B cell (primary cell): ENCODE measurements at regions not wholly inside any gene's neighbourhood (a gene's known extent, or its start where the extent isn't known, plus 50 kb on each side); places are given as distances from the start of the nearest gene placed in this dataset.

Experiments used
- ATAC-seq: fragments of 200-7000 bp; cut with Tn5 transposase; one replicate; pipeline ENCODE4 v1.10.0; 2021; ENCODE audit warnings: low read depth, mild to moderate bottlenecking, moderate number of reproducible peaks, moderate library complexity
- CTCF ChIA-PET: fragments of 350-600 bp; sonication (Branson Sonifier 250); formaldehyde crosslinking; loops from one replicate; lab custom pipeline; 2021; ENCODE audit warnings: antibody characterized with exemption, inconsistent platforms; lab: Charles Lee
- POLR2A ChIA-PET: fragments of 350-600 bp; sonication (Branson Sonifier 250); formaldehyde crosslinking; loops from one replicate; lab custom pipeline; 2021; ENCODE audit warnings: antibody characterized with exemption; lab: Charles Lee
- DNase-seq: peaks from one replicate; pipeline ENCODE4 v3.0.0; 2013
- H2AFZ ChIP-seq: 2 replicates; pipeline ENCODE4 v1.6.1; 2012; ENCODE audit warnings: mild to moderate bottlenecking, low read depth, low read length; ENCODE audit not compliant: insufficient read depth, poor library complexity, severe bottlenecking
- H3K27ac ChIP-seq, 2 donors: 1 replicate in 1 of 2; 2 replicates in 1 of 2; pipeline ENCODE4 v1.5.1; 2012 to 2013; ENCODE audit warnings: low read length in 2 of 2, mild to moderate bottlenecking in 2 of 2, moderate library complexity in 1 of 2
- H3K27me3 ChIP-seq, 4 experiments: fragments of 200-600 bp in 1 of 4; sonication (generic) in 1 of 4; replicated peaks in 1 of 4; 1 replicate in 2 of 4; 2 replicates in 2 of 4; pipeline versions ENCODE4 v1.6.1 to v1.7.0; 2013 to 2016; ENCODE audit warnings: low read length in 3 of 4, mild to moderate bottlenecking in 2 of 4, mixed read lengths in 1 of 4, moderate library complexity in 1 of 4; ENCODE audit not compliant: insufficient read depth in 4 of 4, control insufficient read depth in 3 of 4; ENCODE audit errors: control extremely low read depth in 1 of 4
- H3K36me3 ChIP-seq, 2 experiments: replicated peaks in 1 of 2; 1 replicate in 1 of 2; 2 replicates in 1 of 2; pipeline versions ENCODE4 v1.6.1 to v1.7.1; 2013; ENCODE audit warnings: low read length in 1 of 2; ENCODE audit not compliant: insufficient read depth in 2 of 2, control insufficient read depth in 1 of 2; ENCODE audit errors: control extremely low read depth in 1 of 2, extremely low read depth in 1 of 2
- H3K4me1 ChIP-seq, 2 donors: fragments of 200-600 bp in 1 of 2; sonication (generic) in 1 of 2; 1 replicate in 1 of 2; 2 replicates in 1 of 2; pipeline versions ENCODE4 v1.5.1 to v1.6.1; 2013 to 2017; ENCODE audit warnings: low read length in 2 of 2; ENCODE audit not compliant: control insufficient read depth in 2 of 2, insufficient read depth in 2 of 2
- H3K4me2 ChIP-seq: replicated peaks from 2 replicates; pipeline ENCODE3; 2012; ENCODE audit warnings: mild to moderate bottlenecking, low read depth, low read length; ENCODE audit not compliant: poor library complexity, severe bottlenecking
- H3K4me3 ChIP-seq, 5 experiments: fragments of 200-600 bp in 1 of 5; sonication (generic) in 1 of 5; 1 replicate in 3 of 5; 2 replicates in 2 of 5; pipeline versions ENCODE4 v1.5.1 to v1.7.0; 2011 to 2016; ENCODE audit warnings: low read length in 4 of 5, mild to moderate bottlenecking in 4 of 5, low read depth in 2 of 5, control low read depth in 1 of 5, moderate library complexity in 1 of 5; ENCODE audit not compliant: insufficient read depth in 1 of 5; ENCODE audit errors: control extremely low read depth in 1 of 5, extremely low read depth in 1 of 5
- H3K79me2 ChIP-seq: fragments of 200-600 bp; sonication (generic); one replicate; pipeline ENCODE4 v1.6.0; 2016; ENCODE audit warnings: low read length; ENCODE audit not compliant: control insufficient read depth, insufficient read depth
- H3K9ac ChIP-seq: fragments of 200-600 bp; sonication (generic); 2 replicates; pipeline ENCODE4 v1.6.1; 2017; ENCODE audit warnings: mild to moderate bottlenecking, low read length, moderate library complexity
- H3K9me3 ChIP-seq, 3 donors: one replicate each; pipeline versions ENCODE4 v1.6.1 to v1.7.1; 2013; ENCODE audit warnings: low read length in 2 of 3; ENCODE audit not compliant: control insufficient read depth in 2 of 3, insufficient read depth in 1 of 3; ENCODE audit errors: control extremely low read depth in 1 of 3
- H4K20me1 ChIP-seq: 2 replicates; pipeline ENCODE4 v1.6.0; 2012; ENCODE audit warnings: mild to moderate bottlenecking, low read length; ENCODE audit not compliant: insufficient read depth, control insufficient read depth, poor library complexity, severe bottlenecking
- H3K27ac Mint-ChIP-seq: one replicate; pipeline ENCODE4 v1.8.0; 2021; ENCODE audit warnings: mixed read lengths
- H3K27me3 Mint-ChIP-seq: one replicate; pipeline ENCODE4 v1.8.0; 2021; ENCODE audit warnings: mixed read lengths
- H3K4me1 Mint-ChIP-seq: one replicate; pipeline ENCODE4 v1.8.0; 2021; ENCODE audit warnings: mixed read lengths
- H3K4me3 Mint-ChIP-seq: one replicate; pipeline ENCODE4 v1.8.0; 2021; ENCODE audit warnings: mixed read lengths
- H3K9me3 Mint-ChIP-seq: one replicate; pipeline ENCODE4 v1.8.0; 2022; ENCODE audit warnings: mixed read lengths; ENCODE audit not compliant: insufficient read depth
- EZH2 ChIP-seq: IDR thresholded peaks from 2 replicates; pipeline ENCODE4 v1.6.1; 2012; ENCODE audit warnings: borderline replicate concordance, low read depth, mild to moderate bottlenecking, moderate library complexity, low read length; ENCODE audit not compliant: insufficient read depth, poor library complexity, severe bottlenecking
- WGBS: methylation state at CpG from one replicate; pipeline ENCODE4 v1.1.5; 2013; ENCODE audit warnings: missing lambda C conversion rate; ENCODE audit not compliant: insufficient coverage; 5-methylcytosine and 5-hydroxymethylcytosine counted together
- intact Hi-C: fragments of 100-400 bp; cut with micrococcal nuclease; formaldehyde crosslinking; loops from one replicate; pipeline ENCODE4 v1.10.0; 2022
- TF ChIP-seq, protein P1 (sequence below): fragments of 200-600 bp; IDR thresholded peaks from one replicate; pipeline ENCODE4 v1.8.0; 2022; ENCODE audit warnings: antibody characterized with exemption, mild to moderate bottlenecking

GRCh38 chrX:68982476-68982875, 153.7 kb downstream of the EFNB1 start:
- Mint-ChIP-seq H3K9me3 (no peaks in the 10 kb centered on the region), H3K4me1 (no peaks in the 10 kb centered on the region), H3K27me3 (no peaks in the 10 kb centered on the region), H3K27ac (no peak overlapping the region), H3K4me3 (no peak overlapping the region)
- H3K9me3 ChIP-seq = no peaks in the 10 kb centered on the region
- TF ChIP-seq, protein P1, sequence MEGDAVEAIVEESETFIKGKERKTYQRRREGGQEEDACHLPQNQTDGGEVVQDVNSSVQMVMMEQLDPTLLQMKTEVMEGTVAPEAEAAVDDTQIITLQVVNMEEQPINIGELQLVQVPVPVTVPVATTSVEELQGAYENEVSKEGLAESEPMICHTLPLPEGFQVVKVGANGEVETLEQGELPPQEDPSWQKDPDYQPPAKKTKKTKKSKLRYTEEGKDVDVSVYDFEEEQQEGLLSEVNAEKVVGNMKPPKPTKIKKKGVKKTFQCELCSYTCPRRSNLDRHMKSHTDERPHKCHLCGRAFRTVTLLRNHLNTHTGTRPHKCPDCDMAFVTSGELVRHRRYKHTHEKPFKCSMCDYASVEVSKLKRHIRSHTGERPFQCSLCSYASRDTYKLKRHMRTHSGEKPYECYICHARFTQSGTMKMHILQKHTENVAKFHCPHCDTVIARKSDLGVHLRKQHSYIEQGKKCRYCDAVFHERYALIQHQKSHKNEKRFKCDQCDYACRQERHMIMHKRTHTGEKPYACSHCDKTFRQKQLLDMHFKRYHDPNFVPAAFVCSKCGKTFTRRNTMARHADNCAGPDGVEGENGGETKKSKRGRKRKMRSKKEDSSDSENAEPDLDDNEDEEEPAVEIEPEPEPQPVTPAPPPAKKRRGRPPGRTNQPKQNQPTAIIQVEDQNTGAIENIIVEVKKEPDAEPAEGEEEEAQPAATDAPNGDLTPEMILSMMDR = no peak
- TF ChIP-seq EZH2 = no peak
- DNase-seq (no peak), ATAC-seq (no peak)
- CTCF ChIA-PET = no interaction called here
- H3K4me3 ChIP-seq = no peak overlapping the region
- H3K27ac ChIP-seq = no peak overlapping the region
- no peaks in the 10 kb centered on the region for H3K4me1 ChIP-seq
- H3K27me3 ChIP-seq = no peaks in the 10 kb centered on the region
- POLR2A ChIA-PET = no interaction called here
- H3K9ac ChIP-seq = no peak overlapping the region
- intact Hi-C loops = no loop called here
- H2AFZ ChIP-seq = no peak overlapping the region
- WGBS = 100% methylated on average over 1 of the region's 5 CpGs
- no peaks in the 10 kb centered on the region for H3K36me3 ChIP-seq
- H4K20me1 ChIP-seq = no peaks in the 10 kb centered on the region
- H3K79me2 ChIP-seq = no peaks in the 10 kb centered on the region
- H3K4me2 ChIP-seq = no peak overlapping the region

DNA sequence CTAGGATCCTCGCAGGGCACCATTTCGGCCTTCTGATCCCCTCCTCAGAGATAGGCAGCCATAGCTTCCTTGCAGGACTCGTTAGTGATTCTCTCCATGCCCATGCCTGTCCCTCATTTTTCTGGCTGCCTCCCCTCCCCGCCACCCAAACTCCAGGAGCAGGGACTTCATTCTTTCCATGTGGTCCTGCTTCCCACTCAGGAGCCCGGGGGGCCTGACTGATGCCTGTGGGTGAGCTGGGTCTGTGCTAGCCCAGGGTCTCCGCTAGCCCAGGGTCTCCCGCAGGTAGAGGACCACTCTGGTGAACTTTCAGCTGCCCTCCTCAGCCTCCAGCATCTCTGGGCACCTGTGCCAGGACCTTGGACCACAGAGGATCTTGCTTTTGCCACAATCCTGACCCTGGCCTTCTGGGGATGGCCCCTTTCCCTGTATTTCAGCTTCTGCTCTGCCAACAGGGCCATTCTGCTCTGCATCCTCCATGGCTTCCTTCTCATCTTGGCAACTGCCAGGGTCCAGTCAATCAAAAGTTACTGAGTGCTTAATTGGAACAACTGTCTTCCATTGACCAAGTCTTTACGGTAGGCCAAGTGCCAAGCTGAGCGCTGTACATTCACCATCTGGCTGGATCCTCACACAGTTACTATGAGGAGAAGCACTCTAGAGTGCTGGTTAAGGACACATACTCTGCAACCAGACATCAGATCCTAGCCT, 152.2 kb downstream of the EFNB1 start:
- Mint-ChIP-seq H3K27ac (no peak overlapping the region), H3K9me3 (no peaks in the 10 kb centered on the region), H3K4me3 (no peak overlapping the region), H3K4me1 (no peaks in the 10 kb centered on the region), H3K27me3 (no peaks in the 10 kb centered on the region)
- Histone ChIP-seq H3K4me1 (no peaks in the 10 kb centered on the region), H3K9ac (no peak overlapping the region), H2AFZ (no peak overlapping the region), H3K4me3 (no peak overlapping the region), H3K9me3 (no peaks in the 10 kb centered on the region), H3K79me2 (no peaks in the 10 kb centered on the region), H3K27me3 (no peaks in the 10 kb centered on the region), H4K20me1 (no peaks in the 10 kb centered on the region), H3K36me3 (no peaks in the 10 kb centered on the region), H3K4me2 (no peak overlapping the region), H3K27ac (no peak overlapping the region)
- DNase-seq (no peak), ATAC-seq (no peak)
- ChIA-PET CTCF (no interaction called here), POLR2A (no interaction called here)
- 89% methylated on average over 5 of the region's 9 CpGs for WGBS
- TF ChIP-seq, protein P1 = no peak
- no peak for TF ChIP-seq EZH2
- intact Hi-C loops = no loop called here
